Endothelial cell of hepatic sinusoid (primary cell): ENCODE measurements at regions not wholly inside any gene's neighbourhood (a gene's known extent, or its start where the extent isn't known, plus 50 kb on each side); places are given as distances from the start of the nearest gene placed in this dataset.
"Not testable (repeated sequence)": the region's sequence is repeated elsewhere in the genome, so short reads cannot be mapped to it uniquely, and the experiment has no call there.

Source experiments
- in situ Hi-C: cut with HindIII; loops from 2 replicates; pipeline ENCODE4 v1.10.0; 2017; ENCODE audit warnings: low sequenced_read_pairs

GRCh38 chr1:234962340-234962989 is 166.2 kb downstream of the TOMM20 start:
- in situ Hi-C loops = no loop called here

- in situ Hi-C loops = no loop called here
Measured at GRCh38 chr1:234961456-234962339, 166.9 kb downstream of the TOMM20 start.

DNA sequence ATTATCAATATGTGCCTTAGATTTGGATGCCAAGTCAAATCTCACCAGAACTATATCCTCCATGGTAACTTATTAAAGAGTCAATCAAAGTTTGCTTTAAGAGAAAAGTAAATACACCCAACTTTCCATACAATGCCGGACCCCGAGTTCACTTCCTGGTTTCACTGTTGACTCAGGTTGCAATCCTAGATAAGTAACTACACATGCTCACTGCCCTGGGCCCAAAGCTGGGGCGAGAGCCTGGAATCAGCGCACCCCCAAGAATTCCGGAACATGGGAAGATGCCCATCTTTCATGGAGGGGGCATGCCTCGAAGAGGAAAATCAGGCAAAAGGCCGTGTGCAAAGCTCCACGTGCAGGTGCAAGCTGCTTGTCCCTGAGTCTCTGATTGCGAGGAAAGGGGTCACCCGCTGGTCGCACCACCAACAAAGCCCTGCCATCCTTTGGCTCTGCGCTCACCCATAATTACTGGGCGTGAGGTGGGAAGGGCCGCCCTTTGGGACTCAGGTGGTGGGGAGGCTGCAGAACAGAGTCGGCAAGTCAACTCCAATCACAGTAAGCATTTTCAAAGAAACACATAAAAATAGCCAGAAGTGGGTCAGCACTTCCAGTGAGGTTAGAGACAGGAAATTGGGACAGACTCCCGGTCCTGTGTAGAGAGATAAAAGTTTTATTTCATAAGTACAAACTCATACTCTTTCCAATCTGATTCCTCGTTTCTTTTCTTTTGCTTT is 167.7 kb downstream of the TOMM20 start:
- in situ Hi-C loops = no loop called here

DNA sequence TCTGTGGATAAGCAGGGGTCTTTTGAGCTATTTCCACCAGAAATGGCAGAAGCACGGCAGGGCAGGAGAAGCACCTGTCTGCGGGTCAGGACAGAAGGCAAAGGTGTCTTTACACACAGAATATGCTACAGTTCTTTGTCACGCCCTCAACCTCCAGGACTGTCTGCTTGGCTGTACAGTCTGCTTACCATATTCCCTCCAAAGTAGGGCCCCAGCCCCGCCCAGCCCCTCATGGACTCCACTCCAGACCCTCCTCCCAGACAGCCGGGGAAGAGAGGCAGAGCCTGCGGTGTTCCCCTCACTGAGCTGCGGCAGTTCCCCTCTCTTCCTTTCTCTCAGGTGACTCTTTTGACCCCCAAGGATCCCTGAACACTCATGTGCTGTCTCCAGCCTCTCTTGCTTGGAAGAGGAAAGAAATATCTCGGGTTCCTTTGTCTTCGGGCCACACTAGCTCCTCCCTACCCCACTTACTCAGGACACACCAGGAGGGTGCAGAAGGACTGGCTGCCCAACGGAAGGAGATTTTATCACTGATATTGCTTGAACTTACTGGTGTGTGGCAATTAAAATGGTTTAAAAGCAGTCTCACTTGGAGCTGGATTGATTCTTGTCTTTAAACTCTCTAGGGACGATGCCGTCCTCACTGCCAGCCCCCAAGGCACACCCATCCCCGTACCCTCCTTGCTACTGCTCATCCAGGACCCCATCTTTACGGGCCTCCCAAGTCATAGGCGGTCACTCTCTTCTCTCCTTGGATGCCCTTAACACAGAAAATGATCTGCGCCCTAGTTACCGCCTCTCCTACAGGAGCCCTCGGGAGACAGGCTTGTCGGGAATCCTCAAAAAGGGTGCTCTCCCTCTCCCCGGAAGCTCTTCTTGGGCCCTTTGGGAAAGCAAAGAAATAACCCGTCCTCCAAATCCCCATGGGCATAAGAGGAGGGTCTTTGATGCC is 169.7 kb downstream of the TOMM20 start:
- in situ Hi-C loops = no loop called here

DNA sequence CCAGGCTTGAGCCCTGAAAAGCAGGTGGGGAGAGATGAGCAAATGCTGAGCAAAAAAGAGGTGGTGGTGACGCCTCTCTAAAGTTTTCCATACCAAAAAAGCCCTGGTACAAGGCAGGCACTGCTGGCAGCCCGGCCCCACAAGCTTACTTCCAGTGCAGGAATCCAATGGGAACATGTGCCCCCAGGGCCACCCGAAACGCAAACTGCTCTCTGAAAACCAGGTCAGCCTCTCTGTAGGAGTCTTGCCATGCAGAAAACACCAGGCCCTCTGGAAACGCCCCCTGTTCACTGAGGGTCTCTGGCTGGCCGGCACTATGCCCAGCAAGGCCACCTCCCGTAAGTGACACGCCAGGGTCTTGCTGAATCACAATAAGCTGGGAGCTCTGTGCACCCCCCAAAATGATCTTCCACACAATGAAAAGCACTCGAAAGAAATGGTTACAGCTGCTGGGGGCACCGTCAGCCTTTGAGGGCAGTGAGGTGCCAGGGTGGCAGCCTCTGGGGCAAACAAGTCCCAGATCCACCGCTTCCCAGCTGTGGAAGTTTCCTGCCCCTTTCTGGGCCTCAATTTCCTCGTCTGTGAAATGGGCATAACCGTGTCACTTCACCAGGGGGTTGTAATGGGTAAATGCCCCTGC is 170.5 kb downstream of the TOMM20 start:
- in situ Hi-C loops = no loop called here

DNA sequence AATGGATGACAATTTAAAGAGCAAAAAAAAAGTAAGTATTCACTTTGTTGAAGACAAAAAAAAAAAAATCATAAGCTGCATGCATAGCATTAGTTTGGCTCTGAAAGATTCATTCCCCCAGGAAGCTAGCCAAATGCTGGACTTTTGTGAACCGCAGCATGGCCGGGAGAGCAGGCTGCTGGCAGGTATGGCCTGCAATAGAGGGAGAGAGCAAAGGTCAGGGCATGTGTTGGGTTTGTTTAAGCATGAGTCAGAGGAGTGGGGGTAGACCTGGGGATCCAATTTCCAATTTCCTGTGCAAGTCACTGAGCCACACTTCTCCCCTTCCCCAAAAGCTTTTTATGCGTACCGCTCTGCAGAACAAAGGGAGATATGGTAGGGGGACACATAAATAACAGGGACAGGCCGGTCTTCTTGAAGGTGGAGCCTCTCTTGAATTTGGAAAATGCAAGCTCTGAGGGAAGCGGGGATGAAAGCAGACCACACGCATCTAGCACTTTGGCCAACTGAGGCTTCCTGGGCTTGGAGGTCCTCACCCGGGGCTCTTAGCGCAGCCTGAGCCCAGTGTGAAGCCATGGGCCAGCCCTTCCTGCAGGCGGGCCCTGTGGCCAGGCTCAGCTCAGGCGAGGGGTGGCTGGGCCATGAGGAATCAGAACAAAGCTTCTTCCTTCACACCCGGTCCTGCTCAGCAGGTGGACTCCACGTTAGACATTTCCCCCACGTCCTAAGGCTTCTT is 171.1 kb downstream of the TOMM20 start:
- in situ Hi-C loops = no loop called here

GRCh38 chr1:234956821-234957329 is 171.8 kb downstream of the TOMM20 start:
- in situ Hi-C loops = no loop called here

DNA sequence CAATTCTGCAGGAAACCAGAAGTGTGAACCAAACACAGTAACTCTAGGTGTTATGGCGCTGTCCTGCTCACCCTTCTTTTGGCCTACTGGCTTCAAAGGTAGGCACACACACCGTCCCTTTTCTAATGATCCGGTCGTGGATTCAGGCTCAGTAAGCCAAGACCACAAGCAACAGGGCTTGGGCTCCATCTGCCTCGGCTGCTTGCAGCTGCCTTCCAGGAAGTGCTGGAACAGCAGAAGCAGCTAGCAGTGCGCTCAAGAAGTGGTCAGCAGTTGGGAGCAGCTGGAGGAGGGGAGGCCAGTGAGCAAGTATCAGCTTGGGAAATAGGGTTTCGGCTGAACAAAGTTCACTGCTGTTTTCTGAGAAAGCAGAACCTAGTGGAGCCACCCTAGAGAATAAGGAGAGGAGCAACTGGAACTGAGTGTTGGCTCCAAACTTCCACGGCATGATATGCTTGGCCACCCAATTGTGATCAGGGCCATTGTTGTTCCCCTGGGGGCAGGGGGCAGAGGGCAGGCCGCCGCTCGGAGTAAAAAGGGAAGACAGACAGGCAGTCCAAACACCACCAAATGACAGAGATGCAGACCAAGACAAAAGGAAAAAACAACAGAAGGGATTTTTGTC is 173.4 kb downstream of the TOMM20 start:
- in situ Hi-C loops = no loop called here

DNA sequence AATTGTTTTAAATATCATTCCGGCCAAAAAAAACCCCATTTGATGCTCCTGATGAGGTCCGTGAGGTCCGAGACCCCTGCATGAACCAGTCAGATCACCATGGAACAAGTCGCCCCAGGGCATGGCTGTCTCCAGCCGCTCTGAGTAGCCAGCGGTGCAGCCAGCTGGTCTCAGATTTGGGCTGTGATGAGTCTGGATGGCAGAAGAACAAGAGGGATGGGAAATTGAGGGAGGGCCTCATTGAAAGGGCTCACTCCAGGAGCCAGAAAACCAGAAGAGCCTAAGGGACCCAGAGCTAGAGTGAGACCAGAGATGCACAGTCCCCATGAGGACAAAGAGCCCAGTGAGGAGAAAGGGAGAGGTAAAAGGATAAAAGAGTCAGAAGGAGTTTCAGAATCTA is 174.0 kb downstream of the TOMM20 start:
- in situ Hi-C loops = no loop called here

- in situ Hi-C loops = no loop called here
Measured at GRCh38 chr1:234953655-234954405, 174.8 kb downstream of the TOMM20 start.

GRCh38 chr1:234950598-234950997 is 178.0 kb downstream of the TOMM20 start:
- in situ Hi-C loops = no loop called here

DNA sequence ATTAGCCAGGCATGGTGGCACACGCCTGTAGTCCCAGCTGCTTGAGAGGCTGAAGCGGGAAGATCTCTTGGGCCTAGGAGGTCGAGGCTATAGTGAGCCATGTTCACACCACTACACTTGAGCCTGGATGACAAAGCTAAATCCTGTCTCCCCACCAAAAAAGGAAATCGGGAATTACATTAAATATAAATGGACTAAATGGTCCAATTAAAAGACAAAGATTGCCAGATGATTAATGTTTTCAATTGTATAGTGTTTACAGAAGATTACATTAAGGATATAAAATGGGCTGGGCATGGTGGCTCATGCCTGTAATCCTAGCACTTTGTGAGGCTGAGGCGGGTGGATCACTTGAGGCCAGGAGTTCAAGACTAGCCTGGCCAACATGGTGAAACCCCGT is 179.1 kb downstream of the TOMM20 start:
- in situ Hi-C loops = not testable (repeated sequence)

GRCh38 chr1:234944439-234945344 is 183.9 kb downstream of the TOMM20 start:
- in situ Hi-C loops = no loop called here

DNA sequence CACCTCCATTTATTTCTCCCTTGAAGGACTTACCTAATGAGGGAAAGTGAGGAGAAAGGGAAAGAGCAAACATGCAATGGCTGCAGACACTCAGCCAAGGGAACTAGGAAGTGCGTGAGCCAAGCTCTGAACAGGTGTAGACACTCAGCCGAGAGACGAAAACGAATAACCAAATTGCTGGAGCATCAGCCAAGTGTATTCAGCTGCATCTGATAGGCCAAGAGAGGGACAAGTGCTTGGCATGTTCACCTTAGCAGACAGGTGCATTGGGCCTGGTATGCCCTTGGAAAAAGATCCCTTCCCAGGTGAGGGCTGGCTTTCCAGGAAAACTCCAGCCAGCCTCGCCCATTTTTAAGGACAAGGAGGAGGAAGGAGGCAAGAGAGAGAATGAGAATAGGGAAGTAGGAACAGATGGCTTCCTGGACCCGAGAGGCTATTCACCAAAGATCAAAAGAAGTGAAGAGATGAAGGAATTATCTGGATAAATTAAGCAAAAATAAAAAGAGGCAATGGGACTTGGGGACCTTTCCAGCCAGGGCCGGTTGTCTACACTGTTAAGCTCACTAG is 184.7 kb downstream of the TOMM20 start:
- in situ Hi-C loops = no loop called here

GRCh38 chr1:234942879-234943506 is 185.6 kb downstream of the TOMM20 start:
- in situ Hi-C loops = no loop called here

- in situ Hi-C loops = no loop called here
Measured at GRCh38 chr1:234942012-234942332, 186.7 kb downstream of the TOMM20 start.
